CD4-positive, alpha-beta T cell treated with Interferon gamma for 1 hour (primary cell): ENCODE measurements at regions not wholly inside any gene's neighbourhood (a gene's known extent, or its start where the extent isn't known, plus 50 kb on each side); places are given as distances from the start of the nearest gene placed in this dataset.
"Not testable (repeated sequence)": the region's sequence is repeated elsewhere in the genome, so short reads cannot be mapped to it uniquely, and the experiment has no call there.

Experiments used
- DNase-seq: peaks from one replicate; pipeline ENCODE4 v3.0.0-alpha.2; 2020

- DNase-seq = no peak
Measured at GRCh38 chr11:79550809-79551208, 110.0 kb upstream of the TENM4 start.

- no peak for DNase-seq
Measured at GRCh38 chr11:79547256-79547655, 106.4 kb upstream of the TENM4 start.

GRCh38 chr11:79546351-79546750 lies 105.5 kb upstream of the TENM4 start:
- no peak for DNase-seq

DNA sequence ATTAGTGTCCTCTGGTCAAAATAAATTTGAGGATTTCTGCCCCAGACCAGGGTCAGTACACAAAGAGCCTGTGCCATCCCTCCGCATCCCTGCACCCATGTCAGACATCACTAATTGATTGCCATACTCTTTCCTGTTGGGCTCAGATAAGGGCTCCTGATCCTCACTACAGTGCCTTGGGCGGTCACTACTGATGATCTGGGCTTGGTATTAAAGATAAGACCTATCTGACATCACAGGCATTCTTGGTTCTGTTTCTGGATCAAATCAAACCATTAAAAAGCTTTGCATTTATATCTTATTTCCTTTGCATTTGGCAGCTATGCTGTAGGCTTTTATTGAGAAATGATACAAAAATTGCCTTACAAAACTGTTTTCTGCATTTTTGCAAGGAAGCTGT lies 103.5 kb upstream of the TENM4 start:
- no peak for DNase-seq

DNA sequence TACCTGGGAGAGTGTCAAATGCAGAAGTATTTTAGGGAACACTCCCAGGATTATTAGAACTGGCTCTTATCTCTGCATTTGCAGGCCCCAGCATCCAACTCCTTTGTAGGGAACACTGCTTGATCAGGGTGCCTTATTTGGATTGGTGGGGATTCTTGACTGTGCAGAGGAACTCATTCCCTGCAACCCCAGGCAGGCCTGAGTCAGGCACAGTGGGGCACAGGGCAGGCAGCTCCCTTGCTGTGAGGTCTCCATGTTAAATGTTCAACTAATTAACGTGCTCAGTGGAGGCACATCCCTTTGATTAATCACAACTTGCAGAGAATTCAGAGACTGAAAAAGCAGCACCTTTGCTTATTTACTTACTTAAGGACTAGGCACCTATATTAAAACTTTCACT lies 102.3 kb upstream of the TENM4 start:
- no peak for DNase-seq

DNA sequence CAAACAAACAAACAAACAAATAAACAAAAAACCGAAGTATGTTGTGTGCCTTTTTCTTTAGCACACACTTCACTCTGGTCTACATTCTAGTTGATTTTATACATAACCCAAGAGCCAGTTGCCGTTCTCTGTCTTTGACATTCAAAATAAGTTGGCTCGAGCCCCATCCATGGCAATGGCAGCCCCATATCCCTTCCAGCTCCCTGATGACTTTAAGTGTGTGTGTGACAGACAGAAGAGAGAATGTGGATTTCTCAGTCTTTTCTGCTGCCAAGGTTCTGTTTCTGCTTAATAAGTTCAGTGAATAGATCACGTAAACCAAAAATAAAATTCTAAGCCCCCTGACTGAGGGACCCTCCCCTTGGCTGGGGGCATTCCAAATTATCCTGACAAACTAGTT lies 100.6 kb upstream of the TENM4 start:
- no peak for DNase-seq

GRCh38 chr11:79538775-79539174 lies 97.9 kb upstream of the TENM4 start:
- no peak for DNase-seq

DNA sequence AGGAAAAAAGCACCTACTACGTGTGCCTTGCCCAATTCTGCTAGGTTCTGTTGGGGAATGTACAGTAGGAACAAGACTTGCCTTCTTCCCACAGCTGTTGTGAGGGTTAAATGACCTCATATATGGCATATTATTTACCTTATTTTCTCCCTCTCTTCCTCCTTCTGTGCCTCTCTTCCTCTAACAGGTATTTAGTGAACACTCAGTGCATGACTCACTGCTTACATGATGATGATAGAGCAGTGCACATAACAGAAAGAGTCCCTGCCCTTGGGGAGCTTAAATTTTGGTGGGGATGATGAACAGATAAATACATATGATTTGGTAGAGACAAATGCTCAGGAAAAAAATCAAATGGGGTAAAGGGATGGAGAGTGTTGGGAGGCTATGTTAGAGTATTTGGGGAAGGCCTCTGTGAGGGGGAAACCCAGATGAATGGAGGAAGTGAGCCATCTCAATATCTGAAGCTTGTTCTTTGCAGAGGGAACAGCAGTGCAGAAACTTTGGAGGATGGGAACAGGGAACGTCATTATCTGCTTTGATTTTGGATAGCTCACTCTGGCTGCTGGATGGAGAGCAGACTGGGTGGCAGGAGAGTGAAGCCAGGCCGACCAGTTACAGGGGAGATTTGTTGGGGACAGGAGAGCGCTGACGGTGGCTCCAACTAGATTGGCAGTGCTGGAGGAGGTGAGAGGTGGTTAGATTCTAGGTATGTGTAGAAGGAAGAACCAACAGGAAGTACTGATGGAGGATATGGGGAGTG lies 95.5 kb upstream of the TENM4 start:
- no peak for DNase-seq

GRCh38 chr11:79535606-79536005 lies 94.8 kb upstream of the TENM4 start:
- no peak for DNase-seq

GRCh38 chr11:79525257-79525656 lies 84.4 kb upstream of the TENM4 start:
- no peak for DNase-seq

- no peak for DNase-seq
Measured at GRCh38 chr11:79522626-79523025, 81.8 kb upstream of the TENM4 start.

GRCh38 chr11:79520086-79520485 lies 79.3 kb upstream of the TENM4 start:
- no peak for DNase-seq

- DNase-seq = no peak
Measured at GRCh38 chr11:79515781-79516180, 75.0 kb upstream of the TENM4 start.

GRCh38 chr11:79514695-79515094 lies 73.9 kb upstream of the TENM4 start:
- no peak for DNase-seq

- DNase-seq = no peak
Measured at GRCh38 chr11:79514290-79514689, 73.5 kb upstream of the TENM4 start.

DNA sequence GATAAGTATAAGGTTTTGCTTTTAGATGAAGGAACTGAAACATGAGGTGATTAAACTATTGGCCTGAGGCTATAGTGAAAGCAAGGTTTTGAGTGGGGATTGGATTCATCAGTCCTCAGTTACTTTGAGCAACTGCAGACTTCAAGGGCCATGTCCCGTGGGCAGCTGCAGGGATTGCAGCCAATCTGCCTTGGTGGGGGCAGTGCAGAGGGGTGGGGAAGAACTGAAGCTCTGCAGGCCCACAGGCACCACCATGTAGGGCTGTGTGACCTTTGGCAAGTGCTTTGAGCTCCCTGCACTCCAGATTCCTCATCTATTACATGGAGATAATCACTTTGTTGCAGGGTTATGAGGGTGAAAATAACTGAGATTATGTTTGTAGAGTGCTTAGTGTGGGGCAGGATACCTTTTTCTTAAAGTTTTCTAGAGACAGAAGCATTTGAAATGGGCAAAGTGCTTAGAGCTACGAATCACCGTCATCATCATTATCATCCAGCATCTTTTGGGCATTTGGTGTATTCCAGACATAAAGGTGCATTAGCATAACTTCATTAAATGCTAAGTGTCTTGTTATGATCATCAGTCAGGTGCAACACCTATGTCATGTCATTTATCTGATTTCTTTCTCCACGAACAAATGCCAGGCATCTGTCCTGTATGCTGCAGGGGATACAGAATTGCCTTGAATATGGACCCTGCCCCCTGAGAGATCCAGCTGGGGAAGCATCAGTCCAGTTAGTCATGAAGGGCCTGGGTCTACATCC lies 72.1 kb upstream of the TENM4 start:
- no peak for DNase-seq

- DNase-seq = no peak
Measured at GRCh38 chr11:79510960-79511359, 70.1 kb upstream of the TENM4 start.

GRCh38 chr11:79508461-79508860 lies 67.6 kb upstream of the TENM4 start:
- no peak for DNase-seq

GRCh38 chr11:79507706-79508105 lies 66.9 kb upstream of the TENM4 start:
- DNase-seq = no peak

GRCh38 chr11:79506734-79507344 lies 66.0 kb upstream of the TENM4 start:
- no peak for DNase-seq

GRCh38 chr11:79506124-79506523 lies 65.3 kb upstream of the TENM4 start:
- DNase-seq = no peak

GRCh38 chr11:79503028-79503427 lies 62.2 kb upstream of the TENM4 start:
- no peak for DNase-seq

DNA sequence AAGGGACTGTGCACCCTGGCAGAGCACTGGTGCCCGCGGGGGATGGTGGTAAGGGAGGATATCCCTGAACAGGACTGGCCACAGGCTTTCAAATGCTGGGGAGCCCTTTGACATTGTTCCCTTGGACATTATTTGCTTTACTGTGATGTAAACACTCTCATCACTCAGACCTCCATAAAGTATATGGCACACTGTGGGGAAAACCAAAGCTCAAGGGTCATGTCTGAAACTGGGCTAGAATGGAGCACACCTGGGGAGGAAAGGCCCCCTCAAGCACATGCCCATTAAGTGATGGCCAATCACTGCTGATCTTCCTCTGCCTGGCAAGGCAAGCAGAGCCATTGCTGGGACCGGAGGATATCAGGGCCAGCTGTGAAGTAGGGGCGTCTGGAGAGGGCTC lies 60.9 kb upstream of the TENM4 start:
- DNase-seq = no peak

DNA sequence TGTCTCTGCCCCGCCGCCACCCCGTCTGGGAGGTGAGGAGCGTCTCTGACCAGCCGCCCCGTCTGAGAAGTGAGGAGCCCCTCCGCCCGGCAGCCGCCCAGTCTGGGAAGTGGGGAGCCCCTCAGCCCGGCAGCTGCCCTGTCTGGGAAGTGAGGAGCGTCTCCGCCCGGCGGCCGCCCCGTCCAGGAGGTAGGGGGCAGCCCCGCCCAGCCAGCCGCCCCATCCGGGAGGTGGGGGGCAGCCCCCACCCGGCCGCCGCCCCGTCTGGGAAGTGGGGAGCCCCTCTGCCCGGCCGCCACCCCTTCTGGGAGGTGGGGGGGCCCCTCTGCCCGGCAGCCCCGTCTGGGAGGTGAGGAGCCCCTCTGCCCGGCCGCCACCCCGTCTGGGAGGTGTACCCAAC lies 59.1 kb upstream of the TENM4 start:
- DNase-seq = not testable (repeated sequence)
